ENCODE measurements at regions not wholly inside any gene's neighbourhood (a gene's known extent, or its start where the extent isn't known, plus 50 kb on each side); places are given as distances from the start of the nearest gene placed in this dataset.

DNA sequence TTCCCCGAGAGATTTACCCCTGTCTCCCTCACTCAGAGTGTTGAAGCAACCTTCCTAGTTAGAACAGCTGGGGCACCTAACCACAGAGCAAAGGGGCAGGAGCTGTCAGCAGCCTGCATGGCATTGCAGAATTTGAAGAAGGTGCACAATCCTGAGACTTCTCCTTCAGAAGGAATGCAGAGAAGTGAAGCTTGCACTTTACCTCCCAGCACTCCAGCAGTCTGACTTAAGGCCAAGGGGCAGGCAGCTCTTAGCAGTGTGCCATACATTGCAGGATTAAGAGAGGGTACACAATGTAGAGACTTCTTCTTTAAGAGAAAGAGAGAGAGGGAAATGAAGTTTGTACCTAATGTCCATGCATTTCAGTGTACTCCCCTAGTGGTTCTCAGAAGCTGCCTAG, 236.0 kb upstream of the FBXL7 start:
- no peak for DNase-seq (ENCODE audit: low read depth in 1 of 2, low spot score in 1 of 2)

DNA sequence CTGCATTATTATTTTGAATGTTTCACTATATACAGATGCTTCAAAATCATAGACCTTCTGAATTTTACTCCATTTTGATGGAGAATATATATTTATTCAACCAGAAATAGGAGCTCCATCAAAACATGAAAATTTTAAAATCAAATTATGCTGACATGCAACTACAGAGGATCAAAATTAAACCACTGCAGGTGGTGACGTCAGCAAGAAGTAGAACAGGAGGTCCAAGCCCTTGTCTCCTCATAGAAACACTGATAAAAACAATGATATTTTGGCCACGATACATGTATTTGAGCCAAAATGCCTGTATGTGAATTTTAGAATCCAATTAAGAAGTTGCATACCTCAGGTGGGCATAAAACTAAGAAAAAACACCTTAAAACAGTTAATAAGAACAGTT, 236.6 kb upstream of the FBXL7 start:
- DNase-seq (ENCODE audit: low read depth in 1 of 2, low spot score in 1 of 2): no peak

DNA sequence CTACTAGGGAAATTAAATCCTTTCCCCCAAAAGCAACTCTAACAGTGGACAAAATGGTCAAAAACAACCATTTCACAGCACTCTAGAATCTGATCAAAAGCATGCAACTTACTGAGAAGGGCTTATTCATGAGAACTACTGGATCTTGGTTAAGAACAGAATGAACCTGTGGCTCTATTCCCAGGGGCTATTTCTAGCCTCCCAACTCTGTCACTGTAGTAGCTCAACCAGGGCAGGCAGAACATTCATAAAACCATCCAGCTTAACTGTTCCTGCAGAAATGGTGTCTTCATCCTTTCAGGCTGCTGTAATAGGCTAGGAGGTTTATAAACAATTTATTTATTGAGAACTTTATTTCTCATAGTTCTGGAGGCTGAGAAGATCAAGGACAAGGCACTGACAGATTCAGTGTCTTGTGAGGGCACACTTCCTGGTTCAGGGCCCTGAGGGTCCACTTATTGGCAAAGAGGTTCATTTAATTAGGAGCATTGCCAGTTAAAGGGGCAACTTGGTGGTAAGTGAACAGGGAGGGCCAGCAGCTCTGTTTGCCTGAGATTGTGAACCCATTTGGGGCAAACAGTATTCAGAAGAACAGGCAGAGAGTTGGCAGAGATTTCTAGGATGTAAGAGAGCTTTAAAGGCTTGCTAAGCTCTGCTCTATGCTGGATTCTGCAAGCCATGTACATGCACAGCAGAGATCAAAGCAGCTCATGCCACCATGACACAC, 238.5 kb upstream of the FBXL7 start:
- DNase-seq (ENCODE audit: low read depth in 1 of 2, low spot score in 1 of 2): no peak

DNA sequence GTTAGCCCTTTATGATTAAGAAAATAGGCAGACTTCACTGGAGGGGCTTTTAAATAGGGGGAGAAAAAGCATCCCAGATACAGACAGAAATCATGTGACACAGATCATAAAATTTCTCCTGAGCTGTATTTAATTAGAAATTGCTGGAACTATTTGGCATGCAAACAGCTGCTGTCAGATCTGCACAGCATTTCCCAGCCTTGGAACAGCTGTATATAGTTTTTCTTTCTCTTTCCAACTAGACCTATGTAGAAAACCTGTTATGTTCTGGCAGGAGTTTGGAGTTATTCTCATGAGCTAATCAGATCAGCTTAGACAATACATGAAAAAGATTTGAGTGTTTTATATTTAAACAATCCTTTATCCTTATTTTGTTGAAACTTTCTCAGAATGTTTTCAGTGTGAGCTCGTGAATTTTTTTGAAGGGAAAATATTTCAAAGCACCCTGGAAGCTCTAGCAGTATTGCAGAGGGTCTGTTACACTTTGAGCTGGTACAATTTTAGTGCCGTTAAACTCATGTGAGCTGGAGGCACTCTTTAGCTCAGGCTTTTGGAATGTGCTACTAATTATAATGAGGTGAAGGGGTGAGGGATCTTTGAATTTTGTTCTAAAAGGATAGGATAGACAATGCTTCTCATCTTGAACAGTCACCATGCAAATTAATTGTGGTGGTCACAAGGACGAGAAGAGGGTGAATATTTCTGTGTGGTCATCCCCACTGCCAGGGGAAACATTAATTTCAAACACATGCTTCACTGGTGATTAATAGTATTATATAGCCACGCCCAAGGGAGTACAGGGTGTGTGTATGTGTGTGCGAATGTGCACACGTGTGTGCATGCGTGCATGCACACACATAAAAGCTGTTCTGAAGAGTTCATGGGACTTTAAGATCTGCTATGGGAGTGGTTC, 239.4 kb upstream of the FBXL7 start:
- DNase-seq (ENCODE audit: low read depth in 1 of 2, low spot score in 1 of 2): no peak

DNA sequence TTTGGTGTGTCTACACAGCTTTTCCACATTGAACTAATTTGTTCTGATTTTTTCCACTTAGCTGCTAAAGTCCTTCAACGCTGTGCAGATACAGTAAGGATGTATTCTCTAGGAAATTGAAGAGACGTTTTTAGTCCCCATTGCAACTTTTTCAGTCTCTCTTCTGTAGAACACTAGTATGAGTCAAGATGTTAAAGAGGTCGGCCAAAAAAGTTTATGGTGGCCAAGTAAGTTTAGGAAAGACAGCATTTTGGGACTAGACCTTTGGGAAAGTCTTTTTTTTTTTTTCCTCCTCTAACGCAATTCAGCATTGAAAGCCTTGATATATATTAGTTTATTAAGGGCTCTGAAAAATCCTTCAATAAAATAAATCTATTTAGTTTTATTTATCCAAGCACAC, 243.5 kb upstream of the FBXL7 start:
- DNase-seq (ENCODE audit: low read depth in 1 of 2, low spot score in 1 of 2): no peak

DNA sequence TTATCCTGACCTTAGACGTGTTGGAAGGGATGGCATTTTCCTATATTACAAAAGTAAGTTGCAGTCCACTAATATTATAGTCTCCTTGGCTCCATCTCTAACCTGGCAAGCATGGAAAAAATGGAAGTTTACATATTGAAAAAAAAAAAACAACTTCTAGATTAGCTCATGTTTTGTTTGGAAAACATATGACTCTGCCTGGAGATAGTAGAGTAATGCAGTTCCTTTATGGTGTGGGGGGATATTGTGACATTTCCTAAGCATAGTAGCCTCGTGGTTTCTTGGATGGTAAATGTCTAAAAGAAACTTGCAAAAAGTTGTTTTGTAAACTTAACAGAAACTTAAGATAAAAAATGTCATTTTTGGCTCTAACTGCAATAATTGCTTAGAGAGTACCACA, 244.4 kb upstream of the FBXL7 start:
- no peak for DNase-seq (ENCODE audit: low read depth in 1 of 2, low spot score in 1 of 2)

DNA sequence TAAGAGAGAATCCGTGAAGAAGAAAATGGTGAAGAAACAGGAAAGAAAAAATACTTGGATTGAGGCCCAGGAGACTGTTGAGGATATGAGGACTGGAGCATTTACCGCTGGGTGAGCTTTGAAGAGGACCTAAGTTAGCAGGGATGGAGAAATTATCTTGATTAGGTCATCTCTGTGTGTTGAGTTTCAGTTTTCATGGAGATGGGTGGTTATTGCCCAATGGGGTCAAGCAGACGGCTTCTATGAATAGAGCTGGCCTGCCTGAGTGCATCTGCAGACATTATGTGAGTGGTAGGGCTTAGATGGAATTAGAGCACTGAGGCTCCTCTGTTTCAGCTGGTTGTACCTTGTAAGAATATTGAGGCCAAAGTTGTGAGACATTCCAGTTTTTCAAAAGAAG, 245.4 kb upstream of the FBXL7 start:
- DNase-seq (ENCODE audit: low read depth in 1 of 2, low spot score in 1 of 2): no peak

DNA sequence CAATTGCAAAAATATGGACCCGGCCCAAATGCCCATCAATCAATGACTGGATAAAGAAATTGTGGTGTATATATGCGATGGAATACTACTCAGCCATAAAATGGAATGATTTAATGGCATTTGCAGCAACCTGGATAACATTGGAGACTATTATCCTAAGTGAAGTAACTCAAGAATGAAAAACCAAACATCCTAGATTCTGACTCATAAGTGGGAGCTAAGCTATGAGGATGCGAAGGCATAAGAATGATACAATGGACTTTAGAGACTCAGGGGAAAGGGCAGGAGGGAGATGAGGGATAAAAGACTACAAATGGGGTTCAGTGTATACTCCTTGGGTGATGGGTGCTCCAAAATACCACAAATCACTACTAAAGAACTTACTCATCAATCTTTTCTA, 247.6 kb upstream of the FBXL7 start:
- DNase-seq (ENCODE audit: low read depth in 1 of 2, low spot score in 1 of 2): no peak

DNA sequence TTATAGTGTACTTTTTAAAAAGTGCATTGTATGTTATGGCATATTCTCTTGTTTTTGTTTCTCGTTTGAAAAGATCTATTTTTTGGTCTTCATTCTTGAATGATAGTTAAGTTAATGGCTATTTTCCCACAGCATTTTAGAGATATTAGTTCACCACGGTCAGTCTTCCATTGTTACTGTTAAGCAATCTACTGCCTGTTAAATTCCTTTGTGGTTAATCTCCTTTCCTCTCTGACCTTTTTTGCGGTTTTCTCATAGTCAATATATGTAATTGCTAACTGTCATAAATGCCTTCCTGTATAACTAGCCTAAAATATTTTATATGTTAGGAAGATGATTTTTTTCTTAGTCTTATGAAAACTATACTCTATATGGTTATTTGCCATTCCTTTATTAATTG, 250.8 kb upstream of the FBXL7 start:
- DNase-seq (ENCODE audit: low read depth in 1 of 2, low spot score in 1 of 2): no peak

DNA sequence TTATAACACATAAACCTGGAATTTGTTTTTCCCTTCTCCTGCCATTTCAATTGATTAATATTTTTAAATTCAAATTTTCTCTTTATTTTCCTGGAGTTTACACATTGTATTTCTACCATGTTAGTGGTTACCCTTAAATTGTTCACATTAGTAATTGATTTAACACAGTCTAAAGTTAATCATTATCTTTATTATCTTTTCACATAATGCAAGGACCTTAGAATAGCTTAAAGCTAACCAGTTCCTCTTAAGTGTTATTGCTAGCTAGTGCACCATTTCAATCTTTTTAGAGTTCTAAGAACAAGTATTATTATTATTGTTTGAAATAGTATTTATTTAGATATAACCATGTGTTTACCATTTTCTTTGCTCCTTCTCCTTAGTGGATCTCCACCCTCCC, 251.2 kb upstream of the FBXL7 start:
- no peak for DNase-seq (ENCODE audit: low read depth in 1 of 2, low spot score in 1 of 2)

DNA sequence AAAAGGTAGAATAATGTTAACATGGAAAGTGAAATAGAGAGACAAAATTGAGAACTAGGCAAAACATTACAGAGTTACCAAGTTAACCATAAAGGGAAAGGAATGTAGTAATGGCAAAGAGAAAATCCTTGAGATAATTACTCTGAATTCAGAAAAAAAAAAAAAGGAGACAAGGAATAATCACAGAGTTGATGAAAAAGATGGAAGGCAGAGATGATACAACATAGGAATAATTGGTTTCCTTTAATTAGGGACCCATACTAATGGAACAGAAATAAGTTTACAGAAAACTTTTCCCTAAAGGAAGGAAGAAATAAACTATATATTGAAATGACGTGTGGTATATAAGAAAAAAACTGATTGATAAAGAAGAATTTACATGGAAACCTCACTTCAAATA, 254.1 kb upstream of the FBXL7 start:
- DNase-seq (ENCODE audit: low read depth in 1 of 2, low spot score in 1 of 2): no peak

DNA sequence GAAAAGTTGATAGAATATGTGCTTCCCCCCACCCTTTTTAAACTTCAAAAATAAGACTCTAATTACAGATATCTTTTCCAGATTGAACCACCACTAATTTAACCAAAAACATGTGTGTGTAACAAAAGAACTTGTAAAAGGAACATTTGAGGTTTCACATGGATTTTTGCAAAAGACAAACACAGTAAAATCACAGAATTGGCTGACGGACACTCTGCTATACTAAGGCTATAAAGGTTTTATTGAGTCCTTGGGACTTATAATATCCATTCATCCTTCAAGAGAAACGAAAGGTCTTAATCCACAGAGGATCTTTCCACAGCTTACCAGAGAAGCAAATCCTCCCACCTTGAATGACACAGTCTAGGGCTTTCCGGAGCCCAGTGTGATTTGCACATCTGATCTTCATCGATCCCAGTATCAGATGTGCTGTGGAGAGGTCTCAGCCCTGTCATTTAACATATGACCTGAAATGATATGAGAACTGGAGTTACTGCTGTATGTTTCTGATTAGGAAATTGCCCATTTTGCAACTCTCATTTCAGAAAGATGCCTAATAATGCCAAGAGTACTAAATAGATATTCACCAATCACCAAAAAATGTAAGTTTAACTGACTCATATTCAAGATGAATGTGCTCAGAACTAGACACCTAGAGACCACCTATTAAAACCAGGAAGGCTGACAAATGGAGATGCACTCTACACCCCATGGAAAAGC, 256.5 kb upstream of the FBXL7 start:
- no peak for DNase-seq (ENCODE audit: low read depth in 1 of 2, low spot score in 1 of 2)

DNA sequence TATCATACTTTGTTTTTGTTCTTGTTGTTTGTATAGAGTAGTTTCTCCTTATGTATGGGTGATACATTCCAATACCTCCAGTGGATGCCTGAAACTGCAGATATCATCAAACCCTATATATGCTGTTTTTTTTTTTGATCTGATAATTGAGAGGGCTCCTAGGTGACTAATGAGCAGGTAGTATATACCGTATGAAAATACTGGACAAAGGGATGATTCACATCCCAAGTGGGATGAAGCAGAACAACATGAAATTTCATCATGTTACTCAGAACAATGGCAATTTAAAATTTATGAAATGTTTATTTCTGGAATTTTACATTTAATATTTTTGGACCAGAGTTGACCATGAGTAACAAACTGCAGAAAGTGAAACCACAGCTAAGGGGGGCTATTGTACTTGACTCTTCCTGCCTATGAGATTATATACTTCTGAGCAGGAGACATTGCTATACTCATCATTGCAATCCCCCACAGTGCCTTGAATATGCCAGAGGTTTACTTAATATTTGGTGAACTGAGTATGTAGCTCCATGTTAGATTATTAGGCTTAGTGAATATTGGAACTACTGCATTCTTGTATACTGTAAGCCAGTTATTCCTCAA, 258.7 kb upstream of the FBXL7 start:
- DNase-seq (ENCODE audit: low read depth in 1 of 2, low spot score in 1 of 2): no peak

DNA sequence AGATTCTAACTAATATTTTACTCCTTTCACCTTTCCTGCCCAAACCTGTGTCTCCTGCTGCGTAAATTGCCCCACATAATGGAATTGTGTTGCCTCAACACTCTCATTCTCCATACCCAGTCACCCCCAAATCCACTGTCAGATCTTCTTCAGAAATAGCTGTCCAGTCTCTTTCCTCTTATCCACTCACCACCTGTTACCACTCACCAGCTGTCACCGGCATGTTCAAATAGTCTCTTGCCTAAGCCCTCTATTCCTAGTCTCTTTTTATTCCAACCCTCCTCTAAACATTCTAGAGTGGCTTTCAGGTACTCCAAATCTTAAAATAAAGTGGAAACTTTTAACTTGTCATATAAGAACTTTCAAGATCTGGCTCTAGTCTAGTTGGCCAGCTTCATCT, 262.0 kb upstream of the FBXL7 start:
- DNase-seq (ENCODE audit: low read depth in 1 of 2, low spot score in 1 of 2): no peak

DNA sequence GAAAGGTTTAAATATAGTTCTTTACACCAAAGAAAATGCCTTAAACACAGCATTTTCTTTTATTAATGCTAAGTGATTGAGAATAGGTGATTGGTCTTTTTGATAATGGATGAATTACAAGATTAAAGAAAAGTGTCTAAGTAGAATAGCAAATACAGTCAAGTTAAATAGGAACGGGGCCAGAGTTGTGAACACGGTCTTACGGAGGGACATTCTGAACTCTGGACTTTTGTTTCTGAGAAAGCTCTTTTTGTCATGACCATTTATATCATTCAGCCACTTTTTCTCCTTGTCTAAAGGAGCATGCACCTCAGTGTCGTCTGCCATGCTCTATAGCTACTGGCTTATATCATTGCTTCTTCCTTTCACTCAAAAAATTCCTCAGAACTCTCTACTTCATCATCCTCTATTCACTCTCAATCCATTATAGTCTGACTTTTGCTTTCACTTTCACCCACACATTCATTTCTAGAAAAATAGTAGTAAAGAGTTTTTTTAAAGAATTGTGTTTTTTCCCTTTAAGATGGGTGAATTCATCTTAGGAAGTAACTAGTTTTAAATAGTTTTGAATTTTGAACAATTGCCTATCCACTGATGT, 263.0 kb upstream of the FBXL7 start:
- DNase-seq (ENCODE audit: low read depth in 1 of 2, low spot score in 1 of 2): no peak

DNA sequence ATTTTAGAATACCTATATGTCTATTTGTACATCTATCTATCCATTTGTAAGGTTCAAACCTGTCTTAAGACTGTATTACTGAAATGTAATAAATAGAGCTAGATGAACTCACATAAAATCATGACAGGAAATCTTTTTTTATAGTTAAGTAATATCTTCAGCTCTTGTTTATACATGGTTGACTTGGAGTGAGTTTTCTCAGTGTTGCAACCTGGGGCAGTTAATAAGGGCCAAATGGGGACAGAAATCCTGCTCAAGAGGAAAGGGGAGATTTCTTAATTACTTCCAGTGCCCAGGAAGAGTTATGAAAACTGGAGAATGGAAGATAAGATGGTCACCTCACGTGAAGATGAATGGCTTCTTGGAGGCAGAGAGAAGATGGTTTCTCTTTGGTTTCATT, 265.1 kb upstream of the FBXL7 start:
- DNase-seq (ENCODE audit: low read depth in 1 of 2, low spot score in 1 of 2): no peak

DNA sequence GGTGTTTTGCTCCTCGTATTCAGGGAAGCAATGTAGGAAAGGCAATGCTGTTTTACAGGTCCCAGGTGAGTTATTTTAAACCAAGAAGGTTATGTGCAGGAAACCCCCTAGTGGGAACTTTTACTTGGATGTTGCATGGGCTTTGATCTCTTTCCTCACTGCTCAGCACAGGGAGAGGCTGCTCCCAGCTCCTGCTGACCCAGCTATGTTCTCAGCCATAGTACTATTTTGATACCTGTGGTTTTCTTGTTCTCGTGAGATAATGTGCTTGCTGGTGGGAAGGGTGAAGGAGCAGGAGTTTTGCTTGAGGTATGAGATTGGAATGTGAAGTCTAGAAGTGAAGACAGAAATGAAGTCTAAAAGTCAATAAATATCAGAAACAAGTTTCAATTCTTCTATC, 265.6 kb upstream of the FBXL7 start:
- no peak for DNase-seq (ENCODE audit: low read depth in 1 of 2, low spot score in 1 of 2)

DNA sequence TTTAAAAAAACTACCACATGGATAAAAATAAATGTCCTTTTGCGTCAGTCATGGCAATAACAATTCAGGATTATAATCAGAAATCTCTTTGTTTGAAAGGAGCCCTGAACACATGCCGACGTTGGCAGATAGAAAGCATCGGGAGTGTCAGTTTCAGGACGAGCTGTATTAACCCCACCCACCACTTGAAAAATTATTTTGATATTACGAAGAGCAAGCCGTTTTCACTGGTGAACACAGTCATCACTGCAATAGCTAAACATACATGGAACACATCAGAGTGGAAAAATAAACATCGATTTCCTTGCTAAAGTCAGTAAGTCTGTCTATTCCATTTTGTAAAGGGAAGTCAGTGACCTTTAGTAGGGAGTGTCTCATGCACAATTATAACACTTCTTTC, 266.4 kb upstream of the FBXL7 start:
- no peak for DNase-seq (ENCODE audit: low read depth in 1 of 2, low spot score in 1 of 2)

DNA sequence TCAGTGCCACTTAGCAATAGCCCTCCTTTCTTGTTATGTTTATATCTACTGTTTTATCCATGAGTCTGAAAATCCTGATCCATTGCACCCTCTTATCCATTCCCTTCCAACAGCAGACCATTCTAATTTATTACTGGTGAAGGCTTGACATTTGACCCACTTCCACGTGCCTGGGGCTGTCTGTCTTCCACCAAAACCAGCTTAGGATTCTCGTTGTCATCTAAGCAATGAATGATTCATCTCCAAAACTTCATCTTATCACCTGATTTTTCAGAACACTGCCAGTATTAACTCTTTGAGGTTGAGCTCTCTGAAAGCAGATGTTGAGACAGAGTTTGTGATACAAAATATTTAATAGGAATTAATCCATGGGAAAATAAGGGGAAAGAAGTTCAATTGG, 277.8 kb upstream of the FBXL7 start:
- no peak for DNase-seq (ENCODE audit: low read depth in 1 of 2, low spot score in 1 of 2)

DNA sequence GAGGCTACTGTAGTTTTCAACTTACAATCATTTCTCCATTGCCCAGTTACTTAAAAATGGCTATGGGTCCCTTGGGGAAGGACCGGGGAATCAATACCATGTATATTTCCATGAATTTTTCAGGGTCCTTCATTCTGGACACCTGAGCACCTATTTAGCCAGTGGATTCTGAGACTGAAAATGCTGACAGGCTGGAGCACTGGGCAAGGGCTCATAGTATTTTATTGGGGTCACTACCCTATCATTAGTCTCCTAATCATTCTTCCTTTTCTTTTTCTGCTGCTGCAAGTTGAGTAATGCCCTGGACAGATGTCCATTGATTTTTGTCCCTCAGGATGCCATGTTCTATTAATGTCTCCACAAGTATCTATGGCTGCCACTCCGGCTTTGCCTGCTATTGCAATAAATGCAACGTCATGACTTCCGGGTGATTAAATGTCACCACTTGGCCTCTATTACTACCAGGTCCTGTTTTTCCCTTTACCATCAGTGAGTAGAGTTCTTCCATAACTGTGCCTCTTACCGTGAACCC, 279.3 kb upstream of the FBXL7 start:
- DNase-seq (ENCODE audit: low read depth in 1 of 2, low spot score in 1 of 2): no peak

DNA sequence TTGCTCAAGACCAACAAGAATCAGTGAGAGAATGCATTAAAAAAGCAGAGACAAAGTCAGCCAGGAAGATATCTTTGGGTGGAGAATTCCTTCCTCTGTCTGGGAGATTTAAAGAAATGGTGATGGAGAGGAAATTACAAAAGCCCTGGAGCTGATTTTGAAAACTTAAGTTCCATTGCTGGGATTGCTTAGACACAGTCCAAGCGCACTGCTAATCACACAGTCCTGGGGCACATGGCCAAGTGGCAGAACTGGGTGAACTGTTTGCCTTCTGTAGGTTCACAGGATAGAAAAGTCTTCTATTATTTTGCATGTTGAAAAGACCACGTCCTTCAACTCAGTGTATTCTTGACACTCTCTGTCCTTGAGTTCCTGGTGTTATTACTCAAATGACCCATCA, 284.9 kb upstream of the FBXL7 start:
- DNase-seq (ENCODE audit: low read depth in 1 of 2, low spot score in 1 of 2): no peak

Measured in activated T-helper 1 cell treated with anti-CD3 and anti-CD28 coated beads, Interleukin-2, amount 50 U/mL, for 16 hours (primary cell).